Heart left ventricle (tissue), 13 donors: ENCODE measurements at regions not wholly inside any gene's neighbourhood (a gene's known extent, or its start where the extent isn't known, plus 50 kb on each side); places are given as distances from the start of the nearest gene placed in this dataset.
"Not testable (repeated sequence)": the region's sequence is repeated elsewhere in the genome, so short reads cannot be mapped to it uniquely, and the experiment has no call there.

Experiments used
- CTCF ChIP-seq, 12 donors: fragments of 200-600 bp; sonication (generic) in 4 of 12; IDR thresholded peaks; one replicate each; pipeline versions ENCODE4 v1.5.0 to v1.8.0; 2018 to 2022; ENCODE audit warnings: antibody characterized with exemption in 12 of 12, mild to moderate bottlenecking in 5 of 12
- POLR2A ChIP-seq, 2 donors: fragments of 450-650 bp; IDR thresholded peaks; one replicate each; pipeline ENCODE4 v1.6.1; 2017; ENCODE audit warnings: antibody characterized with exemption in 2 of 2, mild to moderate bottlenecking in 2 of 2, moderate library complexity in 2 of 2
- donor health status: ischemic (EF 13 %, LVEDD 7.1; RV severe dilation, severe dysfunction).
- donor health status: DM: no; HTN: yes; CAD: no.
- donor health status: DM: no; HTN: no; CAD: no.
- donor health status: ischemic (EF 25% LVEDD 6.9; RV normal size, moderate dysfunction).
- donor health status: ischemic (EF 25% LVEDD 5.7; RV mildly dilated, moderate dysfunction).
- donor health status: ischemic (EF 35%, LVEDD 5.7; RV mildly dilated, moderate dysfunction).
- donor health status: nonischemic (EF 11% LVEDD 7.7; RV severe dilation, severe dysfunction).
- donor health status: DM: yes; HTN: yes; CAD: no.
- donor health status: PGD.
- donor health status: ischemic (EF 29% LVEDD 5.4; RV normal size, mild dysfunction).
- donor health status: nonischemic (EF 23%, LVEDD 6.1; RV moderate dilation, normal function).

GRCh38 chr2:234360313-234360975, 136.4 kb downstream of the ARL4C start:
- not testable (repeated sequence) for TF ChIP-seq CTCF, POLR2A (IDR thresholded peaks at IDR 0.05)
